Osteocyte (in vitro differentiated cells): ENCODE measurements at regions not wholly inside any gene's neighbourhood (a gene's known extent, or its start where the extent isn't known, plus 50 kb on each side); places are given as distances from the start of the nearest gene placed in this dataset.

Source experiments
- DNase-seq: peaks from one replicate; pipeline ENCODE4 v3.0.0; 2021; ENCODE audit warnings: mixed read lengths; ENCODE audit not compliant: unreplicated experiment; ENCODE audit errors: extremely low spot score
- H3K27ac Mint-ChIP-seq: one replicate; pipeline ENCODE4 v1.8.0; 2021; ENCODE audit warnings: mild to moderate bottlenecking, mixed read lengths; ENCODE audit not compliant: unreplicated experiment
- H3K27me3 Mint-ChIP-seq: one replicate; pipeline ENCODE4 v1.8.0; 2021; ENCODE audit warnings: mixed read lengths; ENCODE audit not compliant: unreplicated experiment
- H3K36me3 Mint-ChIP-seq: one replicate; pipeline ENCODE4 v1.8.0; 2021; ENCODE audit warnings: mixed read lengths; ENCODE audit not compliant: unreplicated experiment
- H3K4me1 Mint-ChIP-seq: one replicate; pipeline ENCODE4 v1.8.0; 2021; ENCODE audit warnings: mixed read lengths; ENCODE audit not compliant: unreplicated experiment
- H3K4me3 Mint-ChIP-seq: one replicate; pipeline ENCODE4 v1.8.0; 2021; ENCODE audit warnings: mild to moderate bottlenecking, moderate library complexity, mixed read lengths; ENCODE audit not compliant: unreplicated experiment
- H3K9me3 Mint-ChIP-seq: one replicate; pipeline ENCODE4 v1.8.0; 2021; ENCODE audit warnings: mixed read lengths; ENCODE audit not compliant: unreplicated experiment
- TF ChIP-seq, protein P1 (sequence below): fragments of 200-600 bp; sonication (generic); IDR thresholded peaks from 2 replicates; pipeline ENCODE4 v1.5.0; 2021; ENCODE audit warnings: antibody characterized with exemption, mild to moderate bottlenecking, moderate library complexity

DNA sequence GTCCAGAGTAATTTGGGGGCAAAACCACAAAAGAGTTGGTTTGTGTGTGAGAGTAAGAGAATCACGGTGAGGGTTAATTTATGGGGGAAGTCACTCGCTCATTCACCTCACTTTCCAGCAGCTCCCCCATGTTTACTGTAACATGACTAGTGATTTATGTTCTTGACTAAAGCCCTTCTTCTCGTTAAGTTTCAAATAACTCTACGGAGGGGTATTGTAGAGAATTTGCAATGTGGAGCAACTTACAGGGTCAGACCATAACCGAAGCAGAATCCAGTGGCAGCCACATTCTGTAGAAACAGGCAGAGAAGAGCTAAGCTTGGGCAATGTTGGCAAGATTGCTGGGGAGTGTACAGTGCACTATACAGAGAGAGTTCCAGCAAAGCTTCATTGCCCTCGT lies 760.6 kb downstream of the IRX1 start:
- Mint-ChIP-seq H3K36me3 (no peaks in the 10 kb centered on the region), H3K4me3 (no peak overlapping the region), H3K27ac (no peak overlapping the region), H3K4me1 (no peaks in the 10 kb centered on the region), H3K27me3 (no peaks in the 10 kb centered on the region), H3K9me3 (peaks cover 43% of the 10 kb centered on the region)
- no peak for DNase-seq
- TF ChIP-seq, protein P1, sequence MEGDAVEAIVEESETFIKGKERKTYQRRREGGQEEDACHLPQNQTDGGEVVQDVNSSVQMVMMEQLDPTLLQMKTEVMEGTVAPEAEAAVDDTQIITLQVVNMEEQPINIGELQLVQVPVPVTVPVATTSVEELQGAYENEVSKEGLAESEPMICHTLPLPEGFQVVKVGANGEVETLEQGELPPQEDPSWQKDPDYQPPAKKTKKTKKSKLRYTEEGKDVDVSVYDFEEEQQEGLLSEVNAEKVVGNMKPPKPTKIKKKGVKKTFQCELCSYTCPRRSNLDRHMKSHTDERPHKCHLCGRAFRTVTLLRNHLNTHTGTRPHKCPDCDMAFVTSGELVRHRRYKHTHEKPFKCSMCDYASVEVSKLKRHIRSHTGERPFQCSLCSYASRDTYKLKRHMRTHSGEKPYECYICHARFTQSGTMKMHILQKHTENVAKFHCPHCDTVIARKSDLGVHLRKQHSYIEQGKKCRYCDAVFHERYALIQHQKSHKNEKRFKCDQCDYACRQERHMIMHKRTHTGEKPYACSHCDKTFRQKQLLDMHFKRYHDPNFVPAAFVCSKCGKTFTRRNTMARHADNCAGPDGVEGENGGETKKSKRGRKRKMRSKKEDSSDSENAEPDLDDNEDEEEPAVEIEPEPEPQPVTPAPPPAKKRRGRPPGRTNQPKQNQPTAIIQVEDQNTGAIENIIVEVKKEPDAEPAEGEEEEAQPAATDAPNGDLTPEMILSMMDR, result no peak

- no peak for DNase-seq
- Mint-ChIP-seq H3K27me3 (no peaks in the 10 kb centered on the region), H3K4me1 (no peaks in the 10 kb centered on the region), H3K9me3 (peaks cover 32% of the 10 kb centered on the region), H3K27ac (no peak overlapping the region), H3K36me3 (no peaks in the 10 kb centered on the region), H3K4me3 (no peak overlapping the region)
- TF ChIP-seq, protein P1, result no peak
These were observed 764.2 kb downstream of the IRX1 start for GRCh38 chr5:4359847-4360246.

DNA sequence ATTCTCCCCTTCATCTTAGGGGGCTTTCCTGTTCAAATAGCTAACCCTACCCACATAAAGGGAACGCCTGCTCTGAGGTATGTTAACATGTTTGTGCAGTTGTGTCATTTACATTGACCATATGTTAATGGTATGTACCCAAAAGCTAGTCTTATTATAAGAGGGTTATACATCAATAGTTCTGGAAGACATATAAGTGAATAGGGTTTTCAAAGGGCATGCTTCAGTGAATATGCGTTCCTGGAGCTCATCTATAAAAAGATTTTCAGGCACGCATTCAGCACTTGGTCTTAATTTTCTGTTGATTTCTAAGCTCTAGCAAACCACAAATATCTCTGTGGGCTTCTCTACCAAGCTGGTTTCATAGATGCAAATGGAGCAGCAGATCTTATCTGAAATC lies 766.1 kb downstream of the IRX1 start:
- H3K9me3 Mint-ChIP-seq, result peaks cover 25% of the 10 kb centered on the region

GRCh38 chr5:4362411-4362810 lies 766.8 kb downstream of the IRX1 start:
- Mint-ChIP-seq H3K9me3 (peaks cover 29% of the 10 kb centered on the region), H3K4me1 (no peaks in the 10 kb centered on the region), H3K4me3 (no peak overlapping the region)

More for the DNA sequence above, 766.1 kb downstream of the IRX1 start:
- TF ChIP-seq, protein P1, result no peak
- no peaks in the 10 kb centered on the region for H3K4me1 Mint-ChIP-seq
- H3K36me3 Mint-ChIP-seq, result no peaks in the 10 kb centered on the region
- no peaks in the 10 kb centered on the region for H3K27me3 Mint-ChIP-seq
- H3K4me3 Mint-ChIP-seq, result no peak overlapping the region
- H3K27ac Mint-ChIP-seq, result no peak overlapping the region
- DNase-seq, result no peak

GRCh38 chr5:4363045-4363444 lies 767.4 kb downstream of the IRX1 start:
- Mint-ChIP-seq H3K9me3 (peaks cover 29% of the 10 kb centered on the region), H3K27me3 (no peaks in the 10 kb centered on the region), H3K27ac (no peak overlapping the region), H3K4me3 (no peak overlapping the region), H3K4me1 (no peaks in the 10 kb centered on the region), H3K36me3 (no peaks in the 10 kb centered on the region)
- DNase-seq, result no peak
- TF ChIP-seq, protein P1, result no peak

More at GRCh38 chr5:4362411-4362810, 766.8 kb downstream of the IRX1 start:
- Mint-ChIP-seq H3K36me3 (no peaks in the 10 kb centered on the region), H3K27ac (no peak overlapping the region), H3K27me3 (no peaks in the 10 kb centered on the region)
- TF ChIP-seq, protein P1, result no peak
- DNase-seq, result no peak
